ENCODE measurements at regions not wholly inside any gene's neighbourhood (a gene's known extent, or its start where the extent isn't known, plus 50 kb on each side); places are given as distances from the start of the nearest gene placed in this dataset.

DNA sequence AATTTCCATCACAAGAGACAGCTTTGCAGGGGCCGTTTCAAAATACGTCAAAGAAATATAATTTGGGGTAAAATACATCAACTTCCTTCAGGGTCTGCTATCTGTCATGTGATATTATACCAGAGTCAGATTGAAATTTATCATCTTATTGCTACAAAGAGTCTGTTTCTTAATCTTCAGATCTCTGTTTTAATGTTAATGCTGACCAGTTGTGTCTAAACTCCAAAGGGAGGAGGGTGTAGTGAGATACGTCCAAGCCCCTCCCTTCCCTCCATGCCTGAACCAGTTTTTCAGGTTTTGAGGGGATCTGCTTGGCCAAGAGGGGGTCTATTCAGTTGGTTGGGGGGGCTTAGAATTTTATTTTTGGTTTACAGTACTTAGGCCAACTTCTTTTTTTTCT lies 891.6 kb downstream of the GRM8 start:
- TF ChIP-seq, protein P1, sequence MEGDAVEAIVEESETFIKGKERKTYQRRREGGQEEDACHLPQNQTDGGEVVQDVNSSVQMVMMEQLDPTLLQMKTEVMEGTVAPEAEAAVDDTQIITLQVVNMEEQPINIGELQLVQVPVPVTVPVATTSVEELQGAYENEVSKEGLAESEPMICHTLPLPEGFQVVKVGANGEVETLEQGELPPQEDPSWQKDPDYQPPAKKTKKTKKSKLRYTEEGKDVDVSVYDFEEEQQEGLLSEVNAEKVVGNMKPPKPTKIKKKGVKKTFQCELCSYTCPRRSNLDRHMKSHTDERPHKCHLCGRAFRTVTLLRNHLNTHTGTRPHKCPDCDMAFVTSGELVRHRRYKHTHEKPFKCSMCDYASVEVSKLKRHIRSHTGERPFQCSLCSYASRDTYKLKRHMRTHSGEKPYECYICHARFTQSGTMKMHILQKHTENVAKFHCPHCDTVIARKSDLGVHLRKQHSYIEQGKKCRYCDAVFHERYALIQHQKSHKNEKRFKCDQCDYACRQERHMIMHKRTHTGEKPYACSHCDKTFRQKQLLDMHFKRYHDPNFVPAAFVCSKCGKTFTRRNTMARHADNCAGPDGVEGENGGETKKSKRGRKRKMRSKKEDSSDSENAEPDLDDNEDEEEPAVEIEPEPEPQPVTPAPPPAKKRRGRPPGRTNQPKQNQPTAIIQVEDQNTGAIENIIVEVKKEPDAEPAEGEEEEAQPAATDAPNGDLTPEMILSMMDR (IDR thresholded peaks at IDR 0.05; ENCODE audit: low read length), result no peak
- TF ChIP-seq EZH2 (IDR thresholded peaks at IDR 0.05; ENCODE audit: borderline replicate concordance, low read length), result no peak

All from OCI-LY1 (cell line).